Cardiac muscle cell (in vitro differentiated cells and primary cell): ENCODE measurements at regions not wholly inside any gene's neighbourhood (a gene's known extent, or its start where the extent isn't known, plus 50 kb on each side); places are given as distances from the start of the nearest gene placed in this dataset.

Experiments used
- DNase-seq, 2 donors: peaks; one replicate each; pipeline versions ENCODE4 v3.0.0 to v3.0.0-alpha.2; 2010 to 2017; ENCODE audit warnings: low read depth in 1 of 2, low spot score in 1 of 2
- H3K27ac ChIP-seq: fragments of 200-600 bp; sonication (generic); 2 replicates; pipeline ENCODE4 v1.5.1; 2016
- H3K27me3 ChIP-seq: fragments of 200-600 bp; sonication (generic); 2 replicates; pipeline ENCODE4 v1.6.0; 2016; ENCODE audit warnings: control low read depth
- H3K36me3 ChIP-seq: fragments of 200-600 bp; sonication (generic); 2 replicates; pipeline ENCODE4 v1.5.1; 2016; ENCODE audit warnings: control low read depth
- H3K4me1 ChIP-seq: fragments of 200-600 bp; sonication (generic); 2 replicates; pipeline ENCODE4 v1.8.1; 2017; ENCODE audit warnings: low read depth, mild to moderate bottlenecking, mixed run types
- H3K4me3 ChIP-seq: fragments of 200-600 bp; sonication (generic); 2 replicates; pipeline ENCODE4 v1.5.1; 2016; ENCODE audit warnings: mild to moderate bottlenecking
- H3K9me3 ChIP-seq: fragments of 200-600 bp; sonication (generic); 2 replicates; pipeline ENCODE4 v1.5.1; 2017; ENCODE audit warnings: low read depth, mild to moderate bottlenecking, control low read depth
- TF ChIP-seq, protein P1 (sequence below): IDR thresholded peaks from 2 replicates; pipeline ENCODE4 v1.5.1; 2012; ENCODE audit warnings: low read depth, mild to moderate bottlenecking, low read length

DNA sequence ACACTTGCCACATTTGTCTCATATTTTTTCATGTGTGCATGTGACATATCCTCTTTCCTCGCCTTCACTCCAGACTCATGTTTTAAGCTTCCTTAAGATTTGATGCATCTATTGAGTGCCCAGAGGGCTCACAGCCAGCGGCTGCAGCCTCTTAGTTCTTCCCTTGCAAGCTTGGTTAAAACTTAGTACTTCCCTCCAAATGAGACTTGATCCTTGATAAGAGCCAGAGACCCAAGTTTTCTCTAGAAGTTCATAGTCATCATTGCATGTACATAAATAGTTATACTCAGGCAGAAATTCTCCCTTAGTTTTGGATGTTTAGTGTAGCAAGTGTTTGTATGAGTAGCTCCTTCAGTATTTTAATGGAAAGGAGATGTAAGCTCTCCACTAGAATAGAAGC, 337.6 kb upstream of the B3GALT2 start:
- Histone ChIP-seq H3K36me3 (no peaks in the 10 kb centered on the region), H3K27me3 (no peaks in the 10 kb centered on the region), H3K9me3 (no peaks in the 10 kb centered on the region), H3K27ac (no peak overlapping the region), H3K4me1 (no peaks in the 10 kb centered on the region), H3K4me3 (no peak overlapping the region)
- no peak for DNase-seq
- TF ChIP-seq, protein P1, sequence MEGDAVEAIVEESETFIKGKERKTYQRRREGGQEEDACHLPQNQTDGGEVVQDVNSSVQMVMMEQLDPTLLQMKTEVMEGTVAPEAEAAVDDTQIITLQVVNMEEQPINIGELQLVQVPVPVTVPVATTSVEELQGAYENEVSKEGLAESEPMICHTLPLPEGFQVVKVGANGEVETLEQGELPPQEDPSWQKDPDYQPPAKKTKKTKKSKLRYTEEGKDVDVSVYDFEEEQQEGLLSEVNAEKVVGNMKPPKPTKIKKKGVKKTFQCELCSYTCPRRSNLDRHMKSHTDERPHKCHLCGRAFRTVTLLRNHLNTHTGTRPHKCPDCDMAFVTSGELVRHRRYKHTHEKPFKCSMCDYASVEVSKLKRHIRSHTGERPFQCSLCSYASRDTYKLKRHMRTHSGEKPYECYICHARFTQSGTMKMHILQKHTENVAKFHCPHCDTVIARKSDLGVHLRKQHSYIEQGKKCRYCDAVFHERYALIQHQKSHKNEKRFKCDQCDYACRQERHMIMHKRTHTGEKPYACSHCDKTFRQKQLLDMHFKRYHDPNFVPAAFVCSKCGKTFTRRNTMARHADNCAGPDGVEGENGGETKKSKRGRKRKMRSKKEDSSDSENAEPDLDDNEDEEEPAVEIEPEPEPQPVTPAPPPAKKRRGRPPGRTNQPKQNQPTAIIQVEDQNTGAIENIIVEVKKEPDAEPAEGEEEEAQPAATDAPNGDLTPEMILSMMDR: no peak

DNA sequence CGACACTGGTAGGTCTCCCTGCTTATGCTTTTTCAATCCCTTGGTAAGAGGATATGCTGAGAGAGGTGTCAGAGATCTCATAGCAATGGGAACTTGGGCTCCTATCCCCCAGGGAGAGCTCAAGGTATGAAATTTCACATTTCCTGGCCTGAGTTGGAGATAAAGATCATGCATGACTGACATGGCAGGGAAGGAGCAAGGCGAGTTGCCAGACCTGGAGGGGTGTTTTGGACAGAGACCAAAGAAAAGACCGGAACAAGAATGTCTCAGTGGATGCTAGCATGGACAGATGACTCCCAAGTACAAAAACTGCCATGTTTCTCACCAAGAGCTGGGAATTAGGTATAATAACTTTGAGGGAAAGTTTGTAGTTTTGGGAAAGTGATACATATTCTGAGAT, 334.1 kb upstream of the B3GALT2 start:
- no peak overlapping the region for H3K27ac ChIP-seq
- H3K4me1 ChIP-seq: no peaks in the 10 kb centered on the region
- no peak overlapping the region for H3K4me3 ChIP-seq
- H3K9me3 ChIP-seq: no peaks in the 10 kb centered on the region
- DNase-seq: no peak
- no peaks in the 10 kb centered on the region for H3K36me3 ChIP-seq
- no peaks in the 10 kb centered on the region for H3K27me3 ChIP-seq
- TF ChIP-seq, protein P1: no peak

DNA sequence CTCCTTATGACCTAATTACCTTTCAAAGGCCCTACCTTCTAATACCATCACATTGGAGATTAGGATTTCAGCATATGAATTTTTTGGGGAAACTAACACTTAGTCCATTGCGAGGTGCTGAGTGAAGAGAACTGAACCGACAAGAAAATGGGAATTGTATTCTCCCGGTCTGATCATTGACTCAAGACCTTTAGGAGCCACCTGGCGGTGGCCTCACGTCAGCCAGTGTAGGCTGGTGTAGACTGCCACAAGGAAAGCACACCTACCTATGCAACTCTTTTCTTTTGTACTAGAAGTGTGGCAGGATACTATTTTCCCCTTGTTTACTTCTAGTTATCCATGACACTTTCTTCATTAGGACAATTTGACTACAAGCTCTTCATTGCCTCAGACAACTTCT, 333.5 kb upstream of the B3GALT2 start:
- H3K9me3 ChIP-seq: no peaks in the 10 kb centered on the region
- no peak for DNase-seq
- no peaks in the 10 kb centered on the region for H3K36me3 ChIP-seq
- no peaks in the 10 kb centered on the region for H3K4me1 ChIP-seq
- no peak overlapping the region for H3K27ac ChIP-seq
- no peaks in the 10 kb centered on the region for H3K27me3 ChIP-seq
- TF ChIP-seq, protein P1: no peak
- H3K4me3 ChIP-seq: no peak overlapping the region

DNA sequence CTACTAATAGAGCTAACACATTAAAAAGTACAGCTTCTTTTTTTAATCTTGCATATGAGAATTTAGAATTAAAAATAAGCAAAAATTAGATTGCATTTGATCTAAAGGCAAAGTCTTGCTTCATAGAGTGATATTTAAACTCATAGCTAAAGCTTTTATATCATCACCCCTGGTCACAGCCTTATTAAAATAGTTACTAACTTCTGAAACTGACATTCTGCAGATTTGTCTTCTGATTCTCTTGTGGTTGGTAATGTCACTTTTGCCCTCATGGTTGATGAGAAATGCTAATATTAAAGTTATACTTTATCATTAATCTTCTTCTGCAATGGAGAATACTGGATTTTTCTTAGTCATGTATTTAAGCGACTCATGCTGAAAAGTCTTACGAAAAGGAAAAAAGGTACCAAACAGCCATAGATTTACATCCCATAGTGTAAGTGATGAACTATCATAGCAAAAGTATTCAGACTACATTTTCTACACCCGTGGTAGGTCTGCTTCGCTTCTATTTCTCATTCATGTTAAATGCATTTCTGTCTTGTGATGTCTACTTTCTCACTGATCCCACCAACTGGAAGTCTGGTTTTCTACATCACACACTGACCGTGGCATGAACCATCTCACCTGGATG, 330.5 kb upstream of the B3GALT2 start:
- no peak overlapping the region for H3K27ac ChIP-seq
- TF ChIP-seq, protein P1: no peak
- no peak overlapping the region for H3K4me3 ChIP-seq
- no peaks in the 10 kb centered on the region for H3K4me1 ChIP-seq
- DNase-seq: no peak
- H3K36me3 ChIP-seq: no peaks in the 10 kb centered on the region
- no peaks in the 10 kb centered on the region for H3K27me3 ChIP-seq
- no peaks in the 10 kb centered on the region for H3K9me3 ChIP-seq

DNA sequence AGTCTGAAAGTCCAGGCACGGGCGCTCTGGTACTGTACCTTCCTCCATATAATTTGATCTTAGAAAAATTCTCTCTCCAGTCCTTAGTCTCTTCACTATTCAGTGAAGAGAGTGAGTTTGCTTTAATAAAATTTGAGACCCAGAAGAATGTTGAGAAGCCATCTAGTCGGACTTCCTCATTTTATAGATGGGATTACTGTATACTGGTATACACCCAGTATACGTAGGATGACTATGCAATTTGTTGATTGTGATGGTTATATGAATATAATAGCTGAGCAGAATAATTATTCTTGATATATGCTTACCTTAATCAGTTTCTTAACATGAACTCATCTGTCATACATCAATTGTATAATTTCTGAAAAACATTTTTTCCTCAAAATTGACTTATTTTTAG, 328.0 kb upstream of the B3GALT2 start:
- no peak overlapping the region for H3K27ac ChIP-seq
- H3K4me3 ChIP-seq: no peak overlapping the region
- no peaks in the 10 kb centered on the region for H3K36me3 ChIP-seq
- H3K27me3 ChIP-seq: no peaks in the 10 kb centered on the region
- no peaks in the 10 kb centered on the region for H3K4me1 ChIP-seq
- H3K9me3 ChIP-seq: no peaks in the 10 kb centered on the region
- DNase-seq: no peak
- TF ChIP-seq, protein P1: no peak
